ENCODE measurements at regions not wholly inside any gene's neighbourhood (a gene's known extent, or its start where the extent isn't known, plus 50 kb on each side); places are given as distances from the start of the nearest gene placed in this dataset.
"Not testable (repeated sequence)": the region's sequence is repeated elsewhere in the genome, so short reads cannot be mapped to it uniquely, and the experiment has no call there.

GRCh38 chr16:29287871-29288535, 118.5 kb downstream of the NPIPB11 start:
- DNase-seq (ENCODE audit: low spot score); in situ Hi-C loops (cut with HindIII; ENCODE audit: low sequenced_read_pairs): not testable (repeated sequence)

GRCh38 chr16:29287246-29287645, 119.3 kb downstream of the NPIPB11 start:
- in situ Hi-C loops (cut with HindIII; ENCODE audit: low sequenced_read_pairs); DNase-seq (ENCODE audit: low spot score): not testable (repeated sequence)

GRCh38 chr16:29286796-29287195, 119.7 kb downstream of the NPIPB11 start:
- in situ Hi-C loops (cut with HindIII; ENCODE audit: low sequenced_read_pairs); DNase-seq (ENCODE audit: low spot score): not testable (repeated sequence)

- DNase-seq (ENCODE audit: low spot score); in situ Hi-C loops (cut with HindIII; ENCODE audit: low sequenced_read_pairs): not testable (repeated sequence)
These were observed 120.3 kb downstream of the NPIPB11 start for GRCh38 chr16:29286161-29286560.

- DNase-seq (ENCODE audit: low spot score); in situ Hi-C loops (cut with HindIII; ENCODE audit: low sequenced_read_pairs): not testable (repeated sequence)
These were observed 121.2 kb downstream of the NPIPB11 start for GRCh38 chr16:29285151-29285885.

- DNase-seq (ENCODE audit: low spot score); in situ Hi-C loops (cut with HindIII; ENCODE audit: low sequenced_read_pairs): not testable (repeated sequence)
These were observed 121.8 kb downstream of the NPIPB11 start for GRCh38 chr16:29284723-29285122.

- in situ Hi-C loops (cut with HindIII; ENCODE audit: low sequenced_read_pairs), result not testable (repeated sequence)
These were observed 122.4 kb downstream of the NPIPB11 start for GRCh38 chr16:29284159-29284558.

GRCh38 chr16:29278097-29278871, 128.2 kb downstream of the NPIPB11 start:
- in situ Hi-C loops (cut with HindIII; ENCODE audit: low sequenced_read_pairs), result not testable (repeated sequence)

More at GRCh38 chr16:29284159-29284558, 122.4 kb downstream of the NPIPB11 start:
- DNase-seq (ENCODE audit: low spot score), result not testable (repeated sequence)

GRCh38 chr16:29276446-29276845, 130.1 kb downstream of the NPIPB11 start:
- DNase-seq (ENCODE audit: low spot score); in situ Hi-C loops (cut with HindIII; ENCODE audit: low sequenced_read_pairs): not testable (repeated sequence)

More at GRCh38 chr16:29278097-29278871, 128.2 kb downstream of the NPIPB11 start:
- DNase-seq (ENCODE audit: low spot score), result not testable (repeated sequence)

- in situ Hi-C loops (cut with HindIII; ENCODE audit: low sequenced_read_pairs); DNase-seq (ENCODE audit: low spot score): not testable (repeated sequence)
These were observed 132.2 kb downstream of the NPIPB11 start for GRCh38 chr16:29274055-29275035.

- DNase-seq (ENCODE audit: low spot score); in situ Hi-C loops (cut with HindIII; ENCODE audit: low sequenced_read_pairs): not testable (repeated sequence)
These were observed 133.0 kb downstream of the NPIPB11 start for GRCh38 chr16:29273298-29274054.

- in situ Hi-C loops (cut with HindIII; ENCODE audit: low sequenced_read_pairs); DNase-seq (ENCODE audit: low spot score): not testable (repeated sequence)
These were observed 134.5 kb downstream of the NPIPB11 start for GRCh38 chr16:29271721-29272675.

GRCh38 chr16:29270923-29271322, 135.6 kb downstream of the NPIPB11 start:
- DNase-seq (ENCODE audit: low spot score); in situ Hi-C loops (cut with HindIII; ENCODE audit: low sequenced_read_pairs): not testable (repeated sequence)

- DNase-seq (ENCODE audit: low spot score); in situ Hi-C loops (cut with HindIII; ENCODE audit: low sequenced_read_pairs): not testable (repeated sequence)
These were observed 136.5 kb downstream of the NPIPB11 start for GRCh38 chr16:29270033-29270432.

GRCh38 chr16:29269192-29269811, 137.2 kb downstream of the NPIPB11 start:
- DNase-seq (ENCODE audit: low spot score); in situ Hi-C loops (cut with HindIII; ENCODE audit: low sequenced_read_pairs): not testable (repeated sequence)

GRCh38 chr16:29268785-29269191, 137.7 kb downstream of the NPIPB11 start:
- in situ Hi-C loops (cut with HindIII; ENCODE audit: low sequenced_read_pairs); DNase-seq (ENCODE audit: low spot score): not testable (repeated sequence)
